HL-60 (cell line): ENCODE measurements at regions not wholly inside any gene's neighbourhood (a gene's known extent, or its start where the extent isn't known, plus 50 kb on each side); places are given as distances from the start of the nearest gene placed in this dataset.

Experiments
- GABPA ChIP-seq: IDR thresholded peaks from 2 replicates; pipeline ENCODE4 v1.6.1; 2012; ENCODE audit warnings: low read depth
- POLR2AphosphoS5 ChIP-seq: IDR thresholded peaks from 2 replicates; pipeline ENCODE4 v1.6.1; 2012; ENCODE audit warnings: low read depth
- REST ChIP-seq: IDR thresholded peaks from 2 replicates; pipeline ENCODE4 v1.6.1; 2012; ENCODE audit warnings: low read depth; ENCODE audit not compliant: insufficient replicate concordance
- TF ChIP-seq, protein P1 (sequence below): IDR thresholded peaks from one replicate; pipeline ENCODE4 v1.5.1; 2011; ENCODE audit warnings: low read length, control low read depth, inconsistent platforms; ENCODE audit not compliant: insufficient read depth

DNA sequence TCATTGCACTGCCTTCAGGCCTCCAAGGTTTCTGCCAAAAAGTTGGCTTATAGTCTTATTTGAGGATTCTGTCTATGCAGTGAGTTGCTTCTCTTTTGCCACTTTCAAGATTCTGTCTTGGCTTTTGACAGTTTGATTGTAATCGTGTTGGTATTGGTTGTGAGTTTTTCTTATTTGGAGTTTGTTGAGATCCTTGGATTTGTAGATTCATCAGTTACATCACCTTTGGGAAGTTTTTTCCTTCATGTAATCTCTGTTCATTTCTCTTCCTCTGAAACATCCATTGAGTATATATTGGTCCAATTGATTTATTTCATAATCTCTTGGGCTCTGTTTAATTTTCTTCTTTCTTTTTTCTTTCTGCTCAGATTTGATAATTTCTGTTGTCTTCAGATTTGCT lies 59.8 kb downstream of the SEPTIN7 start:
- TF ChIP-seq, protein P1, sequence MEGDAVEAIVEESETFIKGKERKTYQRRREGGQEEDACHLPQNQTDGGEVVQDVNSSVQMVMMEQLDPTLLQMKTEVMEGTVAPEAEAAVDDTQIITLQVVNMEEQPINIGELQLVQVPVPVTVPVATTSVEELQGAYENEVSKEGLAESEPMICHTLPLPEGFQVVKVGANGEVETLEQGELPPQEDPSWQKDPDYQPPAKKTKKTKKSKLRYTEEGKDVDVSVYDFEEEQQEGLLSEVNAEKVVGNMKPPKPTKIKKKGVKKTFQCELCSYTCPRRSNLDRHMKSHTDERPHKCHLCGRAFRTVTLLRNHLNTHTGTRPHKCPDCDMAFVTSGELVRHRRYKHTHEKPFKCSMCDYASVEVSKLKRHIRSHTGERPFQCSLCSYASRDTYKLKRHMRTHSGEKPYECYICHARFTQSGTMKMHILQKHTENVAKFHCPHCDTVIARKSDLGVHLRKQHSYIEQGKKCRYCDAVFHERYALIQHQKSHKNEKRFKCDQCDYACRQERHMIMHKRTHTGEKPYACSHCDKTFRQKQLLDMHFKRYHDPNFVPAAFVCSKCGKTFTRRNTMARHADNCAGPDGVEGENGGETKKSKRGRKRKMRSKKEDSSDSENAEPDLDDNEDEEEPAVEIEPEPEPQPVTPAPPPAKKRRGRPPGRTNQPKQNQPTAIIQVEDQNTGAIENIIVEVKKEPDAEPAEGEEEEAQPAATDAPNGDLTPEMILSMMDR: no peak
- TF ChIP-seq POLR2AphosphoS5: no peak
- TF ChIP-seq REST: no peak
- TF ChIP-seq GABPA: no peak
